HuH-7 (cell line): ENCODE measurements at regions not wholly inside any gene's neighbourhood (a gene's known extent, or its start where the extent isn't known, plus 50 kb on each side); places are given as distances from the start of the nearest gene placed in this dataset.

Experiments
- DNase-seq: peaks from one replicate; pipeline ENCODE4 v3.0.0; 2011; ENCODE audit warnings: low spot score

DNA sequence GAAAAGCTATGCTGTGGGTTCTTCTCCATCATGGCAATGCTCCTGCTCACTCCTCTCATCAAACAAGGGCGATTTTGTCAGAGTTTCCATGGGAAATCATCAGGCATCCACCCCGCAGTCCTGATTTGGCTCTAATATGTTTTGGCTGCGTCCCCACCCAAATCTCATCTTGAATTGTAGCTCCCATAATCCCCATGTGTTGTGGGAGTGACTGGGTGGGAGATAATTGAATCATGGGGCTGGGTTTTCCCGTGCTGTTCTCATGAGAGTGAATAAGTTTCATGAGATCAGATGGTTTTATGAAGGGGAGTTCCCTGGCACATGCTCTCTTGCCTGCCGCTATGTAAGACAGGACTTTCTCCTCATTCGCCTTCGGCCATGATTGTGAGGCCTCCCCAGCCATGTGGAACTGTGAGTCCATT lies 163.8 kb downstream of the GADD45G start:
- no peak for DNase-seq

GRCh38 chr9:89770531-89771174 lies 165.8 kb downstream of the GADD45G start:
- no peak for DNase-seq

DNA sequence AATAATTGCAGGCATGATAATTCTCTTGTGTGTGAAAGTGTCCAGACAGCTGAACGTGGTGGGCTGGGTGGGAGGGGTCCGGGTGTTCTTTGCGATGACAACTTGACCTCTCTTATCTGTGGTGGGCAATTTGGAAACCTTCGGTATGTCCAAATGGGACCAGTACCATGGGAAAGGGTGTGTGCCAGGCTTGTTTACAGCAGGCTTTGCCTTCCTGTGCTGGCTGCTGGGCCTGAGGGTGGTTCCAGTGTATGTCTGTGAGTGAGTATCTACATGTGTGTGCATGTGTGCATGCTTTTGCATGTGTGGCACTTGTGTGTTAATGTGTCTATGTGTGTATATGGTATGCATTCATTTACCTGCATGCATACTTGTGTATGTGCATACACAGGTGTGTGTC lies 166.4 kb downstream of the GADD45G start:
- DNase-seq = no peak

GRCh38 chr9:89773170-89773569 lies 168.4 kb downstream of the GADD45G start:
- no peak for DNase-seq

GRCh38 chr9:89774858-89775370 lies 170.1 kb downstream of the GADD45G start:
- no peak for DNase-seq

DNA sequence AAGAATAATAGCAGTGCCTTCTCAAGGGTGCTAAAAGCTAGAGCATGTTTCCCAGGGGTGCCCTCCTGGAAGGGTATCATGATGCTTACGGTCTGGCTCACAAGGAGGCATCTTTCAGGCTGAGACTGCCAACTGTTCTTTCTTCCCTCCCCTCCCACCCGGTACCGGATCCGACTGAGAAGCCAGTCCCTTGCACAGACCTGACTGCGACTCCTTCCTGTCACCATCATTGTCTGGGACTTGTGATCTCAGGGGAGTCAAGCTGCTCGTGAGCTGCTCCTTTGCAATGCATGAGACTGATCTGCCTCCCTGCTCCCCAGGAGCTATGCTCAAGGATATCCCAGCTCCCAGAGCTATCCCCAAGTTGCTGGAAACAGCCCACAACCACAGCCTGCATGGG lies 170.8 kb downstream of the GADD45G start:
- DNase-seq = no peak

GRCh38 chr9:89776795-89777525 lies 172.1 kb downstream of the GADD45G start:
- DNase-seq = no peak

DNA sequence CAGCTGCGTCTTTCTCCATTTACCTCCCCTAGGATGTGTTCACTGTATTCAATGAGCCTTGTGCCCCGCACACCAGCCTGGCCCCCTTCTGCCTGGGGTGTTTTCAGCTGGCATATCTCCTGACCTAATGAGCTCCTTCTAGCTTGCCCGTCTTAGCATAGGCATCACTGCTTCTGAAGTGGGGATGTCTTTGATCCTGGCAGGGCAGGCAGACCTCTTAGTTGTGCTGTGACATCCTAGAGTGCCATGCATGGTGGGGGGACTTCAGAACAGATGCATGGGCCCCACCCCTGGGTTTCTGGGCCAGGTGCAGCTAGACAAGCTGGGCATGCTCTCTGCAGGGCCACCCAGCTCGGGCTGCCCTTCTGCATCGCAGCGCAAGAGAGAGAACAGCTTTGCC lies 172.7 kb downstream of the GADD45G start:
- DNase-seq = no peak

- no peak for DNase-seq
These were observed 173.6 kb downstream of the GADD45G start for GRCh38 chr9:89778100-89779090.

DNA sequence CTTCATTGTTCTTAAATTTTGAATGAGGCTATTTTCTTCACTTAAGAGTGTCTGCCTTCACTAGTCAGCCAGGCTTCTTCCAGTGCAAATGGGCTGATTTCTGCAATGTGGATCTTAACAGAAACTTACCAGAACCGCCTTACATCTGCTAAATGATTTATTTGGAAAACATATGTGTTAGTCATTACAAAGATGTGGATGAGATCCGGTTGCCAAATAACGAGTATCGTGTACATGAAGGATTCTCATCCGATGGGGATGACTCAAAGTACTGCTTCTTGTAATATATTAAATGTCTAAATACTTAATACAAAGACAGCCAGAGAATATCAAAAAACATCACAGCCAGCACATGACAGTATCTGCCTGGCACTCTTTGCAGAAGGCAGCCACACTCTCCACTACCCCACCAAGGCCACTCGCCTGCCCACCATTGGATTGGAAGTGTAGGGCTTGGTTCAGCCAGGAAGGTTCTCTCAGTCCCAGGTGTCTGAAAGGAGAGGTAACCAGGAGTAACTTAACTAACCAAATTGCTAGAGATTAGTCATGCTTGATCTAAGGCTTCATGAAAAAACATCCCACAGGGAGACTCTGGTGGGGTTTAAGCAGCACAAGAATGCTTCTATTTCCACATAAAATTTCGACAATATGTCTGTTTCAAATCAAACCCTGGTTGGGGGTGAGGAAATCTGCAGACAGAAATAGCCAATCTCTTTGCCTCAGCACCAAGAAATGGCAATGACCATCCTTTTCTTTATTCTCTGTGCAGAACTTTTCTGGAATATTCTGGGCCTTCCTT lies 174.8 kb downstream of the GADD45G start:
- no peak for DNase-seq

- DNase-seq = no peak
These were observed 176.1 kb downstream of the GADD45G start for GRCh38 chr9:89780959-89781358.

DNA sequence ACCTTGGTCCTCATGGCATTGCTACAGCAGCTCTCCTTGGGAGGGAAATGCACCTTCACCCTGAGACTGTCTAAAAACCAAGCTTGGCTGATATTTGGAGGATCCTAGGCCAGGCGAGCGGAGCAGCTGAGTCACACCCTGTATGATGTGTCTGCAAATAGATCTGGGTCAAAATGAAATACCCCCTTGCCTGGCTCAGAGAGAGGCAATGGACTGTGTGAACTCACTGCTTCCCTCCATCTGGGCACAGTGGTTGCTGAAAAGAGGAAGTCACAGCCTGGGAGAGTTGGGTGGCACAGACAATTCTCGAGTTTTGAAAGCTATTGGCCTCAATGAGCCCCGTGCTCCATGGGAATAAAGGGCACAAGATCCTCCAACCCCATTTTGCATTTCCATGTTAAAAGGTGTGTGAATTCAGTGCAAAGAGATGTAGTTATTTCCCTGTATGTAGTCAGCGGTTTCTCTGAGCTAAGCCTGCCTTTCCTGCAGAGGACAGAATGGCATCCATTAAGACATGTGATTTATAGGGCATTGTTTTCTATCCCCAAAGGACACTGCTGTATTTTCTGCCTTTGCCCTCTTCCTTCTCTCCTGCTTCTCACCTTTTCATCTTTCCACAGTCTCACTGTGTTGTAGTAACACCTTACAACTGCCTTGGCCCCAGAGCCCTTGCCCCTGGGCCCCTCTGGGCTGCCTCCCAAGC lies 177.2 kb downstream of the GADD45G start:
- no peak for DNase-seq

GRCh38 chr9:89786655-89787054 lies 181.8 kb downstream of the GADD45G start:
- DNase-seq = no peak

GRCh38 chr9:89787595-89787994 lies 182.8 kb downstream of the GADD45G start:
- DNase-seq = no peak

DNA sequence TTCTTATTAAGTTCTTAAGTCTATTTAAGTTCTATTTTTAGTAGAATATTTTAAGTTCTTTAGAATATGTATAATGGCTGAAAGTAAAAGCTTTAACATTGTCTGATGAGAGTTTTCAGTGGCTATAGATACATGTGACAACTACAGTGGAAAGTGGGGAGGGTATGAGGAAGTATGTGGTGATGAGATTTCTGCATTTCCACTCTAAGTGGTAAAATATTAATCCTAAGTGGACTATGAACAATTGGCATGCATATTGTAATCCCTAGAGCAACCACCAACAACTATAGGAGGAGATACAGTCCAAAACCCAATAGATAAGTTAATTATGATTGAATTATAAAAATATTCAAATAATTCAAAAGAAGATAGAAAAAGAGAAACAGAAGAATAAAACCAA lies 183.6 kb downstream of the GADD45G start:
- DNase-seq = no peak

GRCh38 chr9:89789922-89790510 lies 185.2 kb downstream of the GADD45G start:
- no peak for DNase-seq

GRCh38 chr9:89790542-89791109 lies 185.8 kb downstream of the GADD45G start:
- no peak for DNase-seq

GRCh38 chr9:89791754-89792153 lies 186.9 kb downstream of the GADD45G start:
- no peak for DNase-seq

GRCh38 chr9:89792189-89793123 lies 187.6 kb downstream of the GADD45G start:
- DNase-seq = no peak
